ENCODE measurements at regions not wholly inside any gene's neighbourhood (a gene's known extent, or its start where the extent isn't known, plus 50 kb on each side); places are given as distances from the start of the nearest gene placed in this dataset.

- no peaks in the 10 kb centered on the region for H3K9me3 ChIP-seq (ENCODE audit: control insufficient read depth, low read length)
- H3K36me3 ChIP-seq (ENCODE audit: control insufficient read depth, insufficient read depth, low read length): no peaks in the 10 kb centered on the region
- H3K9ac ChIP-seq: no peak overlapping the region
- H3K4me3 ChIP-seq (ENCODE audit: low read depth, low read length): no peak overlapping the region
- no peak overlapping the region for H3K4me2 ChIP-seq (ENCODE audit: low read length)
- H3K79me2 ChIP-seq: no peaks in the 10 kb centered on the region
- H2AFZ ChIP-seq: no peak overlapping the region
- no peaks in the 10 kb centered on the region for H3K27me3 ChIP-seq (ENCODE audit: control insufficient read depth, insufficient read depth, low read length)
- no peaks in the 10 kb centered on the region for H3K4me1 ChIP-seq
- TF ChIP-seq, protein P1, sequence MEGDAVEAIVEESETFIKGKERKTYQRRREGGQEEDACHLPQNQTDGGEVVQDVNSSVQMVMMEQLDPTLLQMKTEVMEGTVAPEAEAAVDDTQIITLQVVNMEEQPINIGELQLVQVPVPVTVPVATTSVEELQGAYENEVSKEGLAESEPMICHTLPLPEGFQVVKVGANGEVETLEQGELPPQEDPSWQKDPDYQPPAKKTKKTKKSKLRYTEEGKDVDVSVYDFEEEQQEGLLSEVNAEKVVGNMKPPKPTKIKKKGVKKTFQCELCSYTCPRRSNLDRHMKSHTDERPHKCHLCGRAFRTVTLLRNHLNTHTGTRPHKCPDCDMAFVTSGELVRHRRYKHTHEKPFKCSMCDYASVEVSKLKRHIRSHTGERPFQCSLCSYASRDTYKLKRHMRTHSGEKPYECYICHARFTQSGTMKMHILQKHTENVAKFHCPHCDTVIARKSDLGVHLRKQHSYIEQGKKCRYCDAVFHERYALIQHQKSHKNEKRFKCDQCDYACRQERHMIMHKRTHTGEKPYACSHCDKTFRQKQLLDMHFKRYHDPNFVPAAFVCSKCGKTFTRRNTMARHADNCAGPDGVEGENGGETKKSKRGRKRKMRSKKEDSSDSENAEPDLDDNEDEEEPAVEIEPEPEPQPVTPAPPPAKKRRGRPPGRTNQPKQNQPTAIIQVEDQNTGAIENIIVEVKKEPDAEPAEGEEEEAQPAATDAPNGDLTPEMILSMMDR (IDR thresholded peaks at IDR 0.05): no peak
- H3K27ac ChIP-seq: no peak overlapping the region
Observed at GRCh38 chr2:180370511-180371205, 363.6 kb upstream of the CWC22 start.

DNA sequence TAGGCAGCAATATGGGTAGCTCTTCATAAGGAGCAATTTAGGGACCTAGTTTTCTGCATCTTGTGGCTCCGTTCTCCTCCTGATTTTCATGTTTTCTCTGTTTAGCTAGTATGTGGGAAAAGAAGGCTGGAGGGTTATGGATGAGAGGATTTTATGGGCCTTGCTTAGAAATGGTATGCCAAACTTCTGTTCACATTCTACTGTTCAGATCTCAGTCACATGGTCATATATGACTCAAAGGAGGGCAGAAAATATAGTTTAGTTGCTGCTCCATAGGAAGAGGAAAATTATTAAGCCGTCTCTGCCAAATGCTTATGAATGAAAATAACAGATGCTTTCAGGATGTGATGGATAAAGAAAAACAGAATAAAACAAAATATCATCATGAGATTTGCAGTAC lies 361.8 kb upstream of the CWC22 start:
- TF ChIP-seq, protein P1 (IDR thresholded peaks at IDR 0.05): no peak
- Histone ChIP-seq H2AFZ (no peak overlapping the region), H3K4me3 (ENCODE audit: low read depth, low read length) (no peak overlapping the region), H3K27ac (no peak overlapping the region), H3K36me3 (ENCODE audit: control insufficient read depth, insufficient read depth, low read length) (no peaks in the 10 kb centered on the region), H3K4me1 (peaks cover 6% of the 10 kb centered on the region), H3K79me2 (no peaks in the 10 kb centered on the region), H3K9ac (no peak overlapping the region), H3K4me2 (ENCODE audit: low read length) (no peak overlapping the region), H3K27me3 (ENCODE audit: control insufficient read depth, insufficient read depth, low read length) (no peaks in the 10 kb centered on the region), H3K9me3 (ENCODE audit: control insufficient read depth, low read length) (no peaks in the 10 kb centered on the region)

- TF ChIP-seq, protein P1 (IDR thresholded peaks at IDR 0.05): no peak
- Histone ChIP-seq H3K9me3 (ENCODE audit: control insufficient read depth, low read length) (no peaks in the 10 kb centered on the region), H3K4me1 (peaks cover 6% of the 10 kb centered on the region), H3K36me3 (ENCODE audit: control insufficient read depth, insufficient read depth, low read length) (no peaks in the 10 kb centered on the region), H3K27ac (no peak overlapping the region), H3K4me3 (ENCODE audit: low read depth, low read length) (no peak overlapping the region), H3K27me3 (ENCODE audit: control insufficient read depth, insufficient read depth, low read length) (no peaks in the 10 kb centered on the region), H3K79me2 (no peaks in the 10 kb centered on the region), H3K9ac (no peak overlapping the region), H3K4me2 (ENCODE audit: low read length) (no peak overlapping the region), H2AFZ (no peak overlapping the region)
Observed at GRCh38 chr2:180367815-180368214, 360.7 kb upstream of the CWC22 start.

DNA sequence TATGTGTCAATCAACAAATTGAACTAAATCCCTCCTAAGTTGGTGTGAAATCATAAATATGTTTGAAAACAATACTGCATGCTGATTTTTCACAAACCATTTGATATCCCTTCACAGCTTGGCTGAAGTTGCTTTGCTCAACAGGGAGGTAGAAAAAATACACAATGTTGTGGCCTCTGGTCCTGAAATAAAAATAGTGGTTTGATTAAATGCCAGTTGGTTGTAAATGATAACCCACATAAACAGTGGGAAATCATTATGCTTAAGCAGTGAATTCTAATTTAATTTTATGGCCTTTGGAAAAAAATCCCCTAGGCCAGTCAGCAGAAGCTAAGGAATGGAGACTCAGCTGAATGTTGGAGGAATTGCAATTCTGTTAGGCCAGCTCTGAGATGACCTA lies 359.4 kb upstream of the CWC22 start:
- no peak overlapping the region for H3K9ac ChIP-seq
- H3K36me3 ChIP-seq (ENCODE audit: control insufficient read depth, insufficient read depth, low read length): no peaks in the 10 kb centered on the region
- H3K79me2 ChIP-seq: no peaks in the 10 kb centered on the region
- no peak overlapping the region for H3K4me3 ChIP-seq (ENCODE audit: low read depth, low read length)
- TF ChIP-seq, protein P1 (IDR thresholded peaks at IDR 0.05): no peak
- no peak overlapping the region for H3K27ac ChIP-seq
- no peaks in the 10 kb centered on the region for H3K27me3 ChIP-seq (ENCODE audit: control insufficient read depth, insufficient read depth, low read length)
- no peak overlapping the region for H2AFZ ChIP-seq
- no peak overlapping the region for H3K4me2 ChIP-seq (ENCODE audit: low read length)
- H3K4me1 ChIP-seq: peaks cover 6% of the 10 kb centered on the region
- no peaks in the 10 kb centered on the region for H3K9me3 ChIP-seq (ENCODE audit: control insufficient read depth, low read length)

- no peaks in the 10 kb centered on the region for H3K9me3 ChIP-seq (ENCODE audit: control insufficient read depth, low read length)
- no peak overlapping the region for H3K27ac ChIP-seq
Observed at GRCh38 chr2:180364719-180365118, 357.6 kb upstream of the CWC22 start.

More at GRCh38 chr2:180364719-180365118, 357.6 kb upstream of the CWC22 start:
- no peak overlapping the region for H3K9ac ChIP-seq
- peak overlapping the region; percentile 81 for H2AFZ ChIP-seq
- H3K27me3 ChIP-seq (ENCODE audit: control insufficient read depth, insufficient read depth, low read length): no peaks in the 10 kb centered on the region
- no peaks in the 10 kb centered on the region for H3K36me3 ChIP-seq (ENCODE audit: control insufficient read depth, insufficient read depth, low read length)
- H3K4me3 ChIP-seq (ENCODE audit: low read depth, low read length): no peak overlapping the region
- no peak overlapping the region for H3K4me2 ChIP-seq (ENCODE audit: low read length)
- H3K4me1 ChIP-seq: peaks cover 6% of the 10 kb centered on the region
- TF ChIP-seq, protein P1 (IDR thresholded peaks at IDR 0.05): no peak
- no peaks in the 10 kb centered on the region for H3K79me2 ChIP-seq

Data from parathyroid adenoma (tissue), 2 donors.